GM06990 (cell line): ENCODE measurements at regions not wholly inside any gene's neighbourhood (a gene's known extent, or its start where the extent isn't known, plus 50 kb on each side); places are given as distances from the start of the nearest gene placed in this dataset.
"Not testable (repeated sequence)": the region's sequence is repeated elsewhere in the genome, so short reads cannot be mapped to it uniquely, and the experiment has no call there.

Experiments
- DNase-seq: peaks from one replicate; pipeline ENCODE4 v3.0.0-alpha.2; 2011; ENCODE audit not compliant: insufficient read length; ENCODE audit errors: extremely low read depth
- H3K27me3 ChIP-seq: replicated peaks from 2 replicates; pipeline ENCODE4 v1.6.0; 2011; ENCODE audit warnings: low read length; ENCODE audit not compliant: control insufficient read depth, insufficient read depth
- H3K36me3 ChIP-seq: 2 replicates; pipeline ENCODE4 v1.5.1; 2011; ENCODE audit warnings: low read length; ENCODE audit not compliant: control insufficient read depth, insufficient read depth
- H3K4me3 ChIP-seq: replicated peaks from 2 replicates; pipeline ENCODE4 v1.5.1; 2011; ENCODE audit warnings: low read depth, mild to moderate bottlenecking, control low read depth, low read length
- CTCF ChIP-seq: IDR thresholded peaks from 2 replicates; pipeline ENCODE4 v1.5.1; 2011; ENCODE audit warnings: low read length, control low read depth, mild to moderate bottlenecking, inconsistent platforms; ENCODE audit not compliant: insufficient read depth, poor library complexity, severe bottlenecking

- H3K36me3 ChIP-seq = no peaks in the 10 kb centered on the region
- no peak overlapping the region for H3K4me3 ChIP-seq
- DNase-seq = no peak
- no peaks in the 10 kb centered on the region; the same call in 1 of the 2 replicates for H3K27me3 ChIP-seq
- TF ChIP-seq CTCF = no peak
Observed at GRCh38 chr3:177860184-177860583, 662.9 kb upstream of the TBL1XR1 start.

- no peak for TF ChIP-seq CTCF
- no peaks in the 10 kb centered on the region; the same call in 1 of the 2 replicates for H3K27me3 ChIP-seq
Observed at GRCh38 chr3:177862962-177863491, 665.7 kb upstream of the TBL1XR1 start.

GRCh38 chr3:177871267-177871666, 665.0 kb upstream of the KCNMB2 start:
- H3K36me3 ChIP-seq, DNase-seq, H3K4me3 ChIP-seq, H3K27me3 ChIP-seq: not testable (repeated sequence)

More at GRCh38 chr3:177862962-177863491, 665.7 kb upstream of the TBL1XR1 start:
- no peak for DNase-seq
- H3K4me3 ChIP-seq = no peak overlapping the region
- H3K36me3 ChIP-seq = no peaks in the 10 kb centered on the region

GRCh38 chr3:177878192-177878591, 658.0 kb upstream of the KCNMB2 start:
- Histone ChIP-seq H3K4me3 (no peak overlapping the region), H3K36me3 (no peaks in the 10 kb centered on the region), H3K27me3 (no peaks in the 10 kb centered on the region; the same call in 1 of the 2 replicates)
- no peak for TF ChIP-seq CTCF
- DNase-seq = no peak

DNA sequence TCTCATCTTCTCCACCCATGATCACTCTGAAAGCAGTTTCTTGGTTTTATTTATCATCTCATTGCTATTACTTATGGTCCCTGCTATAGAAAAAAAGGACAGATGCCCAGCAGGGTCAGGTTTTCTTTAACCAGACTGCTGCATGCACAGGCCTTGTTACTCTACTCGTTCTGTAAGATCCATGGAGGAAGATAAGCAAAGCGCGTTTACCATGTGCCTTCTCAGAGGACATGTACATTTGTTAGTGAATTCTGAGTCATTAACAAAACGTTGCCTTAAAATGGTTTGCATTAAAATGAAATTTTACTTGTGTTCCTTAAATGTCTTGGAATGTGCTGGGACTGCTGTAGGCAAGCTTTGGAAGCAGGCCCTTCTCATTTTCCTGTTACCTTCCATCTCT, 657.3 kb upstream of the KCNMB2 start:
- no peak for DNase-seq
- TF ChIP-seq CTCF = no peak
- no peaks in the 10 kb centered on the region; the same call in 1 of the 2 replicates for H3K27me3 ChIP-seq

DNA sequence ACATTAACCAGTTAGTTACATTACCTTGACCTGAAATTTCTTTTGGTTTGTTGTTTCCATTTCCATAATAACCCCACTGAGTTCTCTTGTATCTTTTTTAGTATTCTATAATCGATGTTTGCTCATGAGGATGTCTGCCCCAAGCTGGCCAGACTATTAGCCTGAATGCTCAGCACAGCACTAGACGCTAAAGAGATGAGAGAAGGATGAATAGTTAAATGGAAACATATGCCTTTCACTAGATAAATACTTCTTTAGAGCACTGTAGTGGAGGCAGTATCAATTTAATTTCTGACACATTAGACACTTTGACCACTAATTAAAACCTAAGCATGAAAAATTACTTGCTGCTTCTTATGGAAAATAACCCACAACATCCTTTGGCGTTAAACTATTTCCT, 654.9 kb upstream of the KCNMB2 start:
- DNase-seq = no peak
- Histone ChIP-seq H3K36me3 (no peaks in the 10 kb centered on the region), H3K4me3 (no peak overlapping the region), H3K27me3 (no peaks in the 10 kb centered on the region; the same call in 1 of the 2 replicates)
- TF ChIP-seq CTCF = no peak

More for the DNA sequence above, 657.3 kb upstream of the KCNMB2 start:
- Histone ChIP-seq H3K4me3 (no peak overlapping the region), H3K36me3 (no peaks in the 10 kb centered on the region)
